ENCODE measurements at regions not wholly inside any gene's neighbourhood (a gene's known extent, or its start where the extent isn't known, plus 50 kb on each side); places are given as distances from the start of the nearest gene placed in this dataset.

DNA sequence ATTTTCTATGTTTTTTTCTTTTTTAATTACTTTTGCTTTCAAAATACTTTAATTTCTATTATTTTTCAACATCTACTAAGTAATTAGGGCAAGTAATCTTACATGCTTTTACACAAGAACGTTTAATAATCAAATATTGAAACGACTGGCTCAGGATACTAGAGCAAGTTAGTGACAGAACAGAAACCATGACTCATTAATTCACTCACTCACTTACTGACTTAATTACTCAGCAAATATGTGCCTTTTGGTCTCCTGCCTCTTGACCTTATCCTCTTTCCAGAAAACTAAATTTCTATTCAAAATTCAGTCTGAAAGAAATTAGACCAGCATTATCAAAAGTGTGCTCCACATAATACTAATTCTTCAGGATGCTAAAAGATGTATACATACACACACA is 314.9 kb upstream of the TEX13C start:
- TF ChIP-seq, protein P1, sequence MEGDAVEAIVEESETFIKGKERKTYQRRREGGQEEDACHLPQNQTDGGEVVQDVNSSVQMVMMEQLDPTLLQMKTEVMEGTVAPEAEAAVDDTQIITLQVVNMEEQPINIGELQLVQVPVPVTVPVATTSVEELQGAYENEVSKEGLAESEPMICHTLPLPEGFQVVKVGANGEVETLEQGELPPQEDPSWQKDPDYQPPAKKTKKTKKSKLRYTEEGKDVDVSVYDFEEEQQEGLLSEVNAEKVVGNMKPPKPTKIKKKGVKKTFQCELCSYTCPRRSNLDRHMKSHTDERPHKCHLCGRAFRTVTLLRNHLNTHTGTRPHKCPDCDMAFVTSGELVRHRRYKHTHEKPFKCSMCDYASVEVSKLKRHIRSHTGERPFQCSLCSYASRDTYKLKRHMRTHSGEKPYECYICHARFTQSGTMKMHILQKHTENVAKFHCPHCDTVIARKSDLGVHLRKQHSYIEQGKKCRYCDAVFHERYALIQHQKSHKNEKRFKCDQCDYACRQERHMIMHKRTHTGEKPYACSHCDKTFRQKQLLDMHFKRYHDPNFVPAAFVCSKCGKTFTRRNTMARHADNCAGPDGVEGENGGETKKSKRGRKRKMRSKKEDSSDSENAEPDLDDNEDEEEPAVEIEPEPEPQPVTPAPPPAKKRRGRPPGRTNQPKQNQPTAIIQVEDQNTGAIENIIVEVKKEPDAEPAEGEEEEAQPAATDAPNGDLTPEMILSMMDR (IDR thresholded peaks at IDR 0.05): no peak
- TF ChIP-seq POLR2A (IDR thresholded peaks at IDR 0.05): no peak
